CD14-positive monocyte (primary cell): ENCODE measurements at regions not wholly inside any gene's neighbourhood (a gene's known extent, or its start where the extent isn't known, plus 50 kb on each side); places are given as distances from the start of the nearest gene placed in this dataset.
A peak's percentile ranks its signal among the peaks of the same experiment; 100 is the strongest.

Experiments
- DNase-seq, 3 donors: peaks; one replicate each; pipeline ENCODE4 v3.0.0-alpha.2; 2011 to 2022
- H2AFZ ChIP-seq: 2 replicates; pipeline ENCODE4 v1.6.0; 2012; ENCODE audit warnings: mild to moderate bottlenecking, low read depth, low read length, inconsistent platforms; ENCODE audit not compliant: insufficient read depth, poor library complexity, severe bottlenecking
- H3K27ac ChIP-seq, 2 donors: 1 replicate in 1 of 2; 2 replicates in 1 of 2; pipeline ENCODE4 v1.5.1; 2012 to 2013; ENCODE audit warnings: low read length in 2 of 2, control low read depth in 1 of 2, inconsistent platforms in 1 of 2, low read depth in 1 of 2, mild to moderate bottlenecking in 1 of 2
- H3K27me3 ChIP-seq, 2 donors: one replicate each; pipeline versions ENCODE4 v1.6.0 to v1.6.1; 2011 to 2013; ENCODE audit warnings: low read length in 2 of 2; ENCODE audit not compliant: control insufficient read depth in 2 of 2, insufficient read depth in 2 of 2
- H3K36me3 ChIP-seq, 2 donors: replicated peaks in 1 of 2; 1 replicate in 1 of 2; 2 replicates in 1 of 2; pipeline versions ENCODE4 v1.5.1 to v1.6.1; 2012 to 2013; ENCODE audit warnings: low read length in 2 of 2, control low read depth in 1 of 2, inconsistent platforms in 1 of 2, mild to moderate bottlenecking in 1 of 2; ENCODE audit not compliant: insufficient read depth in 2 of 2, control insufficient read depth in 1 of 2
- H3K4me1 ChIP-seq, 2 donors: 1 replicate in 1 of 2; 2 replicates in 1 of 2; pipeline versions ENCODE4 v1.5.1 to v1.6.1; 2012 to 2013; ENCODE audit warnings: low read length in 2 of 2, control low read depth in 1 of 2, inconsistent platforms in 1 of 2, mild to moderate bottlenecking in 1 of 2, moderate library complexity in 1 of 2; ENCODE audit not compliant: insufficient read depth in 2 of 2, control insufficient read depth in 1 of 2
- H3K4me2 ChIP-seq: replicated peaks from 2 replicates; pipeline ENCODE3; 2012; ENCODE audit warnings: low read length, moderate library complexity, mild to moderate bottlenecking; ENCODE audit not compliant: poor library complexity, severe bottlenecking; ENCODE audit errors: extremely low read depth
- H3K4me3 ChIP-seq, 3 experiments: fragments of 200-600 bp in 1 of 3; sonication (generic) in 1 of 3; replicated peaks in 1 of 3; 1 replicate in 2 of 3; 2 replicates in 1 of 3; pipeline ENCODE4 v1.5.1; 2011 to 2013; ENCODE audit warnings: low read length in 3 of 3, mild to moderate bottlenecking in 3 of 3, control low read depth in 2 of 3, low read depth in 2 of 3, inconsistent platforms in 1 of 3, moderate library complexity in 1 of 3
- H3K79me2 ChIP-seq: 2 replicates; pipeline ENCODE4 v1.6.0; 2012; ENCODE audit warnings: mild to moderate bottlenecking, control low read depth, inconsistent platforms, low read length, moderate library complexity; ENCODE audit not compliant: insufficient read depth
- H3K9ac ChIP-seq: 2 replicates; pipeline ENCODE4 v1.6.0; 2017; ENCODE audit warnings: low read length, mild to moderate bottlenecking; ENCODE audit not compliant: insufficient read depth, poor library complexity, severe bottlenecking
- H3K9me3 ChIP-seq, 2 donors: replicated peaks in 1 of 2; 1 replicate in 1 of 2; 2 replicates in 1 of 2; pipeline versions ENCODE4 v1.5.1 to v1.6.1; 2012 to 2013; ENCODE audit warnings: low read length in 2 of 2, control low read depth in 1 of 2; ENCODE audit not compliant: control insufficient read depth in 1 of 2, insufficient read depth in 1 of 2
- H4K20me1 ChIP-seq: 2 replicates; pipeline ENCODE4 v1.6.0; 2012; ENCODE audit warnings: mild to moderate bottlenecking, low read length, control low read depth, moderate library complexity; ENCODE audit not compliant: insufficient read depth
- H3K27ac Mint-ChIP-seq, 7 donors: one replicate each; pipeline ENCODE4 v1.8.0; 2020; ENCODE audit warnings: mild to moderate bottlenecking in 7 of 7, mixed read lengths in 7 of 7, moderate library complexity in 6 of 7, inconsistent platforms in 2 of 7
- H3K27me3 Mint-ChIP-seq, 3 donors: one replicate each; pipeline ENCODE4 v1.8.0; 2021 to 2022; ENCODE audit warnings: low read depth in 3 of 3, mild to moderate bottlenecking in 3 of 3, mixed read lengths in 3 of 3, moderate library complexity in 3 of 3, inconsistent platforms in 1 of 3
- H3K36me3 Mint-ChIP-seq, 2 donors: one replicate each; pipeline ENCODE4 v1.8.0; 2020; ENCODE audit warnings: mixed read lengths in 2 of 2, inconsistent platforms in 1 of 2, mild to moderate bottlenecking in 1 of 2
- H3K4me1 Mint-ChIP-seq: one replicate; pipeline ENCODE4 v1.8.0; 2020; ENCODE audit warnings: mild to moderate bottlenecking, mixed read lengths
- H3K4me3 Mint-ChIP-seq, 2 donors: one replicate each; pipeline ENCODE4 v1.8.0; 2020; ENCODE audit warnings: mild to moderate bottlenecking in 2 of 2, mixed read lengths in 2 of 2, moderate library complexity in 1 of 2
- H3K9me3 Mint-ChIP-seq, 7 donors: one replicate each; pipeline ENCODE4 v1.8.0; 2020 to 2022; ENCODE audit warnings: mixed read lengths in 7 of 7, mild to moderate bottlenecking in 6 of 7, moderate library complexity in 6 of 7, inconsistent platforms in 2 of 7
- CTCF ChIP-seq: fragments of 200-600 bp; IDR thresholded peaks from one replicate; pipeline ENCODE4 v1.8.0; 2022; ENCODE audit warnings: antibody characterized with exemption, mild to moderate bottlenecking
- WGBS: methylation state at CpG from one replicate; pipeline ENCODE4 v1.1.5; 2013; ENCODE audit warnings: missing lambda C conversion rate; ENCODE audit not compliant: insufficient coverage; 5-methylcytosine and 5-hydroxymethylcytosine counted together
- intact Hi-C, 2 donors: fragments of 100-400 bp; cut with micrococcal nuclease; formaldehyde crosslinking; loops; one replicate each; pipeline versions ENCODE4 v1.15.0 to v1.15.1; 2023

- Histone ChIP-seq H3K4me2 (no peak overlapping the region), H3K36me3 (no peaks in the 10 kb centered on the region), H2AFZ (no peak overlapping the region), H3K27ac (no peak overlapping the region), H3K27me3 (no peaks in the 10 kb centered on the region), H3K9ac (no peak overlapping the region), H4K20me1 (no peaks in the 10 kb centered on the region), H3K4me3 (no peak overlapping the region), H3K9me3 (no peaks in the 10 kb centered on the region), H3K4me1 (peaks cover 4 to 6% of the 10 kb centered on the region in 2 donors), H3K79me2 (no peaks in the 10 kb centered on the region)
- intact Hi-C loops: no loop called here
- no peaks in the 10 kb centered on the region for H3K36me3 Mint-ChIP-seq
- peaks cover 2 to 5% (median 4%) of the 10 kb centered on the region in 3 donors for H3K27me3 Mint-ChIP-seq
- H3K9me3 Mint-ChIP-seq: peaks cover 0 to 4% (median 2%) of the 10 kb centered on the region in 7 donors
- no peak for TF ChIP-seq CTCF
- H3K27ac Mint-ChIP-seq: peak overlapping the region in 2 of 7 donors; percentile 31 to 63
- 0% methylated on average over 5 of the region's 5 CpGs for WGBS
- peak overlapping the region in 1 of 2 donors; percentile 42 for H3K4me3 Mint-ChIP-seq
- DNase-seq: no peak
- H3K4me1 Mint-ChIP-seq: peaks cover 28% of the 10 kb centered on the region
Measured at GRCh38 chr1:229841230-229841629, 215.2 kb downstream of the URB2 start.

- no peak for DNase-seq
- no peak for TF ChIP-seq CTCF
- peak overlapping the region in 1 of 7 donors; percentile 31 for H3K27ac Mint-ChIP-seq
- peaks cover 25% of the 10 kb centered on the region for H3K4me1 Mint-ChIP-seq
- no peak overlapping the region for H3K4me2 ChIP-seq
- no peak overlapping the region for H2AFZ ChIP-seq
- H3K4me3 ChIP-seq: no peak overlapping the region
- no peak overlapping the region for H3K27ac ChIP-seq
- H3K9me3 ChIP-seq: no peaks in the 10 kb centered on the region
- H3K27me3 Mint-ChIP-seq: peaks cover 2 to 4% (median 2%) of the 10 kb centered on the region in 3 donors
- no peak overlapping the region for H3K4me3 Mint-ChIP-seq
- no peaks in the 10 kb centered on the region for H3K36me3 ChIP-seq
- peaks cover 0 to 1% (median 0%) of the 10 kb centered on the region in 7 donors for H3K9me3 Mint-ChIP-seq
- H3K4me1 ChIP-seq: peaks cover 4 to 6% of the 10 kb centered on the region in 2 donors
- no peaks in the 10 kb centered on the region for H3K27me3 ChIP-seq
- intact Hi-C loops: no loop called here
- H3K79me2 ChIP-seq: no peaks in the 10 kb centered on the region
- H3K9ac ChIP-seq: no peak overlapping the region
- WGBS: 87% methylated on average over 2 of the region's 10 CpGs
- no peaks in the 10 kb centered on the region for H3K36me3 Mint-ChIP-seq
- H4K20me1 ChIP-seq: no peaks in the 10 kb centered on the region
Measured at GRCh38 chr1:229842302-229843255, 216.5 kb downstream of the URB2 start.
